Right cardiac atrium (tissue), 5 donors: ENCODE measurements at regions not wholly inside any gene's neighbourhood (a gene's known extent, or its start where the extent isn't known, plus 50 kb on each side); places are given as distances from the start of the nearest gene placed in this dataset.
A peak's percentile ranks its signal among the peaks of the same experiment; 100 is the strongest.

Experiments used
- ATAC-seq, 2 donors: fragments of 200-7000 bp; cut with Tn5 transposase; one replicate each; pipeline versions ENCODE4 v1.8.0 to v1.9.1; 2020; ENCODE audit warnings: moderate library complexity in 2 of 2, mild to moderate bottlenecking in 1 of 2
- DNase-seq, 3 donors: peaks; one replicate each; pipeline ENCODE4 v3.0.0-alpha.2; 2020
- H3K27ac ChIP-seq: one replicate; pipeline ENCODE4 v1.5.1; 2013; ENCODE audit warnings: mild to moderate bottlenecking, low read length, control low read depth, moderate library complexity
- H3K27me3 ChIP-seq: one replicate; pipeline ENCODE4 v1.6.1; 2013; ENCODE audit not compliant: control insufficient read depth, insufficient read depth
- H3K4me1 ChIP-seq: one replicate; pipeline ENCODE4 v1.6.1; 2013; ENCODE audit warnings: low read length; ENCODE audit not compliant: control insufficient read depth, insufficient read depth
- H3K4me3 ChIP-seq: one replicate; pipeline ENCODE4 v1.5.1; 2013; ENCODE audit warnings: low read length, control low read depth
- H3K9me3 ChIP-seq: one replicate; pipeline ENCODE4 v1.6.1; 2013; ENCODE audit warnings: low read length; ENCODE audit not compliant: control insufficient read depth
- WGBS: extraction: QIAGEN DNeasy Blood & Tissue Kit; methylation state at CpG from one replicate; pipeline ENCODE4 v1.1.7; 2013; 5-methylcytosine and 5-hydroxymethylcytosine counted together
- intact Hi-C, 4 donors: fragments of 100-400 bp; cut with DNase I; formaldehyde crosslinking; loops; one replicate each; pipeline versions ENCODE4 v1.11.0 to v1.14.0; 2022 to 2023
- donor health status: healthy with polysubstance abuse.
- donor health status: DM: no; HTN: yes; CAD: no.
- donor health status: DM: no; HTN: no; CAD: no.
- donor health status: DM: no; HTN: yes; CAD: no; lungs with severe emphysema.
- donor health status: DM: yes; HTN: yes; CAD: no.

GRCh38 chr4:176584031-176584606 is 208.6 kb downstream of the VEGFC start:
- Histone ChIP-seq H3K27ac (no peak overlapping the region), H3K4me3 (no peak overlapping the region), H3K4me1 (no peaks in the 10 kb centered on the region), H3K27me3 (no peaks in the 10 kb centered on the region), H3K9me3 (no peaks in the 10 kb centered on the region)
- ATAC-seq (no peak), DNase-seq (no peak)
- intact Hi-C loops = no loop called here
- WGBS = 78% methylated on average over 7 of the region's 7 CpGs

- Histone ChIP-seq H3K4me3 (no peak overlapping the region), H3K27ac (no peak overlapping the region), H3K9me3 (no peaks in the 10 kb centered on the region), H3K27me3 (no peaks in the 10 kb centered on the region), H3K4me1 (no peaks in the 10 kb centered on the region)
- WGBS = 54% methylated on average over 2 of the region's 2 CpGs
- ATAC-seq = no peak
- intact Hi-C loops = no loop called here
- no peak for DNase-seq
These were observed 204.8 kb downstream of the VEGFC start for GRCh38 chr4:176587920-176588319.

DNA sequence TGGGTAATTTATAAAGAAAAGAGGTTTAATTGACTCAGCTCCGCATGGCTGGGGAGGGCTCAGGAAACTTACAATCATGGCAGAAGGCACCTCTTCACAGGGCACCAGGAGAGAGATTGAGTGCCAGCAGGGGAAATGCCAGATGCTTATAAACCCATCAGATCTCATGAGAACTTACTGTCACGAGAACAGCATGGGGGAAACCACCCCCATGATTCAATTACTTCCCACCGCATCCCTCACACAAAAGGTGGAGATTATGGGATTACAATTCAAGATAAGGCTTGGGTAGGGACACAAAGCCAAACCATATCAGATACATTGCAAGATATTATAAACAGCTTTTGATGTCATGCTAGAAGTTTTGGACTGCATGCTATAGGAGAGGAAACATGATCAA is 204.3 kb downstream of the VEGFC start:
- no peak for DNase-seq
- no peaks in the 10 kb centered on the region for H3K27me3 ChIP-seq
- intact Hi-C loops = no loop called here
- no peak overlapping the region for H3K4me3 ChIP-seq
- no peaks in the 10 kb centered on the region for H3K4me1 ChIP-seq
- H3K9me3 ChIP-seq = no peaks in the 10 kb centered on the region
- ATAC-seq = no peak
- 84% methylated on average over 3 of the region's 3 CpGs for WGBS
- H3K27ac ChIP-seq = no peak overlapping the region

DNA sequence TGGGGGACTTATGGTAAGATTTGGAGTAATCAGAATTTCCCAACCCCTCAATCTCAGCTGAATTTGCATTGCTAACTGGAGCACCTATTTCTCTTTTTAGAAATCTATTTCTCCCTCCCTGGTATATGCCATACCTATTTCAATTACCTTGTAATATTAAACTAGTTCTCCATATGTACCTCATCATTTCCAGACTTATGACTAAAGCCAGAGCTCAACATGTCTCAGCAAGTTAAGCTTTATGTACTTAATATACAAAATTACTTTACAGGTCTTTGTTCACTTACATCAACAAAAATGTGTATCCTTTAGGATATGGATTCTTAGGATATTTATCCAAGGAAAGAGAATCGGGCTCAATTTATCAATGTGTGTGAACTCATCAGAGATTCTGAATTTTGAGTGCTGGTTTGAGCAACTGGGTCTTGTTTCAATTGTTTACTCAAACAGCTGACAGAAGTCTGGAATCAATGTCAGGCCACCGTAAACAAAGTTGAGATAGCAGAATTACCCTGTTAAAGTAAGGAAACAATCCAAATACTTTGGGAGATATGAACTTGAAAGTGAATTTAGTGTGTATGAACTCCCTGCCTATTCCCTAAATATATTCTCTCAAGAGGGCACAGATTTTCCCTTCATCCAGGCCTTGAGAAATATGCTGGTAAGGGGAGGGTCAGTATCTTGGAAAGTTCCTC is 199.6 kb downstream of the VEGFC start:
- ATAC-seq (no peak), DNase-seq (no peak)
- intact Hi-C loops = no loop called here
- Histone ChIP-seq H3K27ac (no peak overlapping the region), H3K9me3 (no peaks in the 10 kb centered on the region), H3K4me1 (no peaks in the 10 kb centered on the region), H3K27me3 (no peaks in the 10 kb centered on the region), H3K4me3 (no peak overlapping the region)
- WGBS = 50% methylated on average over 2 of the region's 2 CpGs

- 70% methylated on average over 4 of the region's 4 CpGs for WGBS
These were observed 198.8 kb downstream of the VEGFC start for GRCh38 chr4:176593943-176594342.

GRCh38 chr4:176595257-176595656 is 197.5 kb downstream of the VEGFC start:
- intact Hi-C loops = no loop called here
- WGBS = 19% methylated on average over 1 of the region's 1 CpG
- Histone ChIP-seq H3K4me3 (no peak overlapping the region), H3K27ac (no peak overlapping the region), H3K9me3 (no peaks in the 10 kb centered on the region), H3K4me1 (no peaks in the 10 kb centered on the region), H3K27me3 (no peaks in the 10 kb centered on the region)
- ATAC-seq = no peak
- DNase-seq = no peak

More at GRCh38 chr4:176593943-176594342, 198.8 kb downstream of the VEGFC start:
- ATAC-seq (no peak), DNase-seq (no peak)
- Histone ChIP-seq H3K9me3 (no peaks in the 10 kb centered on the region), H3K4me1 (no peaks in the 10 kb centered on the region), H3K27me3 (no peaks in the 10 kb centered on the region), H3K4me3 (no peak overlapping the region), H3K27ac (no peak overlapping the region)
- intact Hi-C loops = no loop called here

DNA sequence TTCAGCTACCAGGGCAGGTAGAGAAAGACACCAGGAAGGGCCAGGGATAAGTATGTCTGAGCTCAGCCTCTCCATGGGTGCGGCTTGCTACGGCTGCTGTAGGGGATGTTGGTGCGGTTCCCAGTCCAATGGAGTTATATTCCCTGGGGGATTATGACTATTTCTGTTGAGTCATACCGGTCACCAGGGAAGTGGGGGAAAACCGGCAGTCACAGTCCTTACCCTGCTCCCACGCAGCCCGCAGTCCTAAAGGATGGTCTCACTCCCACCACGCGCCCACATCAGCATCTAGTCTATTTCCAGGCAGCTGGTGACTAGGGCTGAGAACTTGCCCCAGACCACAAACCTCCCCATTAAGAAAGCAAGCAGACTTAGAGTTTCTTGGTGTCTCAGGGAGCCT is 191.6 kb downstream of the VEGFC start:
- H3K27ac ChIP-seq = no peak overlapping the region
- intact Hi-C loops = no loop called here
- H3K27me3 ChIP-seq = no peaks in the 10 kb centered on the region
- no peak overlapping the region for H3K4me3 ChIP-seq
- WGBS = 88% methylated on average over 9 of the region's 9 CpGs
- DNase-seq (peak in 1 of 3 donors; percentile 15), ATAC-seq (no peak)
- H3K9me3 ChIP-seq = no peaks in the 10 kb centered on the region
- H3K4me1 ChIP-seq = no peaks in the 10 kb centered on the region

DNA sequence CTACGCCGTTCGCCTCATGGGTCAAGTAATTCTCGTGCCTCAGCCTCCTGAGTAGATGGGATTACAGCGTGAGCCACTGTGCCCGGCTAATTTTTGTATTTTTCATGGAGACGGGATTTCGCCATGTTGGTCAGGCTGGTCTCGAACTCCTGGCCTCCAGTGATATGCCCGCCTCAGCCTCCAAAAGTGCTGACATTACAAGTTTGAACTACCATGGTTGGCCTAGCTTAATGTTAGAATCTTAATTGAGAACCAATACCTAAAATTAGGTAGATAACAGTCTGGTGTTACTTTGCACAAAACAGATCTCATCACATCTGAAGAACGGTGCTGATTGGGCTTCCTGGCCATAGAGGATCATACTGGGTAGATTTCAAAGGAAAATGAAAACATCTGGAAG is 184.9 kb downstream of the VEGFC start:
- no peak overlapping the region for H3K27ac ChIP-seq
- ATAC-seq (no peak), DNase-seq (no peak)
- WGBS = 95% methylated on average over 11 of the region's 11 CpGs
- H3K27me3 ChIP-seq = no peaks in the 10 kb centered on the region
- H3K4me3 ChIP-seq = no peak overlapping the region
- intact Hi-C loops = no loop called here
- no peaks in the 10 kb centered on the region for H3K4me1 ChIP-seq
- H3K9me3 ChIP-seq = no peaks in the 10 kb centered on the region

GRCh38 chr4:176608346-176608745 is 184.4 kb downstream of the VEGFC start:
- no peaks in the 10 kb centered on the region for H3K27me3 ChIP-seq
- no peak overlapping the region for H3K27ac ChIP-seq
- H3K4me1 ChIP-seq = no peaks in the 10 kb centered on the region
- no peak overlapping the region for H3K4me3 ChIP-seq
- WGBS = 84% methylated on average over 2 of the region's 2 CpGs
- no peaks in the 10 kb centered on the region for H3K9me3 ChIP-seq
- no peak for ATAC-seq
- no peak for DNase-seq
- intact Hi-C loops = no loop called here

DNA sequence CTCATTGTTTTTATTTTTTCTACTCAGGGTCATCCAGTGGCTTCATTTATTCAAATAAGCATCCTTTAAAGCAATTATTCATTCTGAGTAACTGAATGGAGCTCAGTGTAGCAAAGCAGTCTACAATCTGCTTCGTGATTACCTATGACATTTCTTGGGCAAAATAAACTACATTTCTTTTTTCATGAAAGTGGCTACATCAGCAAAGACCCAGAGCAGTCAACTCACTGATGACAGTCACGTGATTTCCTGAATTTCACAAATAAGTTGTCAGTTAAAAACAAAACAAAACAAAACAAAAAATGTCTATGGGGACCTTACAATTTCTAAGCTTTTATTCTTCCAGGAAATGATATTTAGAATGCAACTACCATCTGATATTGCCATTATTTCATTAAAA is 182.1 kb downstream of the VEGFC start:
- DNase-seq = no peak
- WGBS = 62% methylated on average over 2 of the region's 2 CpGs
- H3K4me3 ChIP-seq = no peak overlapping the region
- intact Hi-C loops = no loop called here
- H3K27me3 ChIP-seq = no peaks in the 10 kb centered on the region
- no peak for ATAC-seq
- no peaks in the 10 kb centered on the region for H3K4me1 ChIP-seq
- no peaks in the 10 kb centered on the region for H3K9me3 ChIP-seq
- H3K27ac ChIP-seq = no peak overlapping the region

DNA sequence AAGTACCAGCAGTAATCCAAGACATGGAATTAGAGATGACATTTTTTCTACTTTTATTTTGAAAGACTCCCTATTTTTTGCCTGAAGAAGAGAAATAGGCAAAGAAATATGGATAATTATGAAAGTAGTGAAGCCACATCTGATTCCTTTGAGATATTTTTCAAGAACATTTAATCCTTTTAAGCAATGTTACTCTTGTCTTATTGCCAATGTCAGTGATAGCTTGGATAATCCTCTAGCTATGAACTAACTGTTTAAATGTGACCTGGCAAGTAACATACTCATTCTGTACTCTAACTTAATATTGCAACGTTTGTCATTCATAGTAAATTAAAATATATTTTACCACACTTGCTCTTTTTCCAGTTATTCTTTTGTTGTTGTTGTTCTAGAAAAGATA is 181.3 kb downstream of the VEGFC start:
- 37% methylated on average over 1 of the region's 1 CpG for WGBS

DNA sequence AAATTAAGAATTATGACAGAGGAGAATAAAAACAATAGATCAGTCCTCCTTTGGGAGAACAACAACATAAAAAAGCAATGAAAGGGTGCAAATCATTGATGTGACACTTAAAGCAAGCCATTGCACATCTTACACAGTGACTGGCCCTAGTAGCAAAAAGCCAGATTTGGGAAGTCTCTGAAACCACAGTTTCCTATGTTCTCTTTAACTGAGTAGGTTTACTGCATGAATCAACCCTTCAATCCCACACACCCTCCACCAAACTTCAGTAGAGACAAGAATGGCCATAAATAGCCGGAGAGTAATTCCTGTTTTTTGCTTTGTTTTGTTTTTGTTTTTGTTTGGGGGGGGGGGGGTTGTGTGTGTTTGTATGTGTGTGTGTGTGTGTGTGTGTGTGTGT is 180.8 kb downstream of the VEGFC start:
- Histone ChIP-seq H3K27ac (no peak overlapping the region), H3K27me3 (no peaks in the 10 kb centered on the region), H3K4me3 (no peak overlapping the region), H3K4me1 (no peaks in the 10 kb centered on the region), H3K9me3 (no peaks in the 10 kb centered on the region)
- DNase-seq (no peak), ATAC-seq (no peak)
- 81% methylated on average over 1 of the region's 1 CpG for WGBS
- intact Hi-C loops = no loop called here

More for the DNA sequence above, 181.3 kb downstream of the VEGFC start:
- ATAC-seq = no peak
- Histone ChIP-seq H3K4me3 (no peak overlapping the region), H3K27ac (no peak overlapping the region), H3K4me1 (no peaks in the 10 kb centered on the region), H3K9me3 (no peaks in the 10 kb centered on the region), H3K27me3 (no peaks in the 10 kb centered on the region)
- intact Hi-C loops = no loop called here
- no peak for DNase-seq
